GM12872 (cell line): ENCODE measurements at regions not wholly inside any gene's neighbourhood (a gene's known extent, or its start where the extent isn't known, plus 50 kb on each side); places are given as distances from the start of the nearest gene placed in this dataset.

ENCODE experiments used
- TF ChIP-seq, protein P1 (sequence below): IDR thresholded peaks from 3 replicates; pipeline ENCODE4 v1.5.1; 2011; ENCODE audit warnings: low read depth, mild to moderate bottlenecking, low read length, moderate library complexity; ENCODE audit not compliant: insufficient read depth

DNA sequence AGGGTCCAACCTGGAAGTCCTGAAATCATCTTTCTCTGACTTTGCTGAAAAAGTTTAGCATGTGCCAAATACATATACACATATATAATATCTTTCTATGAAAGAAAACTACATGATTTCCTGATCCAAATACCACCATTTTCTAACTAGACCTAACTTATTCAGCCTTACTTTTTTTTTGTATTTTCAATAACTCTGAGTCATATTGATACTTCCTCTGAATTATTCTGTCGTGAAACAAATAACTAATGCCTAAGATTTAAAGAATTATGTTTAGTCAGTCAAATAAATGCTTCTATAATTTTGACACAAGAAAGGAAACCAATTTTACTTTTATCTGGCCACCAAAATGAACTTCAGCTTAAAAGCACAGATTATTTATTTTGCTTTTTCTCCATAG is 760.2 kb upstream of the GBE1 start:
- TF ChIP-seq, protein P1, sequence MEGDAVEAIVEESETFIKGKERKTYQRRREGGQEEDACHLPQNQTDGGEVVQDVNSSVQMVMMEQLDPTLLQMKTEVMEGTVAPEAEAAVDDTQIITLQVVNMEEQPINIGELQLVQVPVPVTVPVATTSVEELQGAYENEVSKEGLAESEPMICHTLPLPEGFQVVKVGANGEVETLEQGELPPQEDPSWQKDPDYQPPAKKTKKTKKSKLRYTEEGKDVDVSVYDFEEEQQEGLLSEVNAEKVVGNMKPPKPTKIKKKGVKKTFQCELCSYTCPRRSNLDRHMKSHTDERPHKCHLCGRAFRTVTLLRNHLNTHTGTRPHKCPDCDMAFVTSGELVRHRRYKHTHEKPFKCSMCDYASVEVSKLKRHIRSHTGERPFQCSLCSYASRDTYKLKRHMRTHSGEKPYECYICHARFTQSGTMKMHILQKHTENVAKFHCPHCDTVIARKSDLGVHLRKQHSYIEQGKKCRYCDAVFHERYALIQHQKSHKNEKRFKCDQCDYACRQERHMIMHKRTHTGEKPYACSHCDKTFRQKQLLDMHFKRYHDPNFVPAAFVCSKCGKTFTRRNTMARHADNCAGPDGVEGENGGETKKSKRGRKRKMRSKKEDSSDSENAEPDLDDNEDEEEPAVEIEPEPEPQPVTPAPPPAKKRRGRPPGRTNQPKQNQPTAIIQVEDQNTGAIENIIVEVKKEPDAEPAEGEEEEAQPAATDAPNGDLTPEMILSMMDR = no peak

DNA sequence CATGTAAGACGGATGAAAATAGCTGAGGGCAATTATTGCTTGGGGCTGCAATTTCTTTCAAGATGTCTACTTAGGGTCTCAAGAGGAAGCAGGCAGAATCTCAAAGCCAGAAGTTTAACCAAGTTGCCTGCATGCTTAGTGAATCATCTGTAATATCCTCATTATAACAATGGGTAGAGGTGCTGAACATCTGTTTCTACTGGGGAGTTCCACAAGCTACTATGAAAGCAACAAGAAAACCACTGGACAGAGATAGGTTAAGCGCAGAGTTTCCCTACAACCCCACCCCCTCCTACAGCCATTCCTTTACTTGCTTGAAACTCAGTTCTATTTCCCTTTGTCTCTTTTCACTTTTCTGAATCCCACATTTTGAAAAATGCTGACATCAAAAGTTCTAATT is 759.4 kb upstream of the GBE1 start:
- TF ChIP-seq, protein P1 = no peak

DNA sequence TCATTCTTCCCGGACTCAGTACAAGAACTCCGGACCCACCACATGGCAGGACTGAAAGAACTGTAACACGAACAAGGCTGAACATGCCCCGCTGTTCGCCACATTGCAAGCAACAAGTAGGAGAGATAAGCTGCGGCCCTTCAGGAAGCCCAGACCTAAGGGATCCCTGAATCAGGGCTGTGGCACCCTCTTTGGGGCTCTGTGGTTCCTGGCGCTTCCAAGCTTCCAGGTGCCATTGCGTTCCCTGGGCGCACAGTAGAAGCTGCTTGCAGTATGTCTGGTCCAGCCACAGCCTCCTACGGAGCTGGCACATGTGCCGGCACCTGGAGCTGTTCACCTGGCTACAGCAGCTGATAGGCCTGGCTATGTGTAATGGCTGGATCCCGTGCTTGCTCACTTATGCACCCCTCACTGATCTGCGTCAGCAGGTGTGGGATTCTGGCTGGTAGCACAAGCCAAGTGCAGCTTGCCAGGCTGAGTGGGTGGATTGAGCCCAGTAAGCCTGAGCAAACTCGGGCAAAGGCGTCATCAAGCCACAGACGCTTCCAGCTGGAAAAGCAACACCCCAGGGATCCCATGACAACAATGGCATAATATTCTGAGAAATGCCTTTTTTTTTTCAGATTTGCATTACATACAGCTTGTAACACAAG is 748.6 kb upstream of the GBE1 start:
- TF ChIP-seq, protein P1 = no peak

DNA sequence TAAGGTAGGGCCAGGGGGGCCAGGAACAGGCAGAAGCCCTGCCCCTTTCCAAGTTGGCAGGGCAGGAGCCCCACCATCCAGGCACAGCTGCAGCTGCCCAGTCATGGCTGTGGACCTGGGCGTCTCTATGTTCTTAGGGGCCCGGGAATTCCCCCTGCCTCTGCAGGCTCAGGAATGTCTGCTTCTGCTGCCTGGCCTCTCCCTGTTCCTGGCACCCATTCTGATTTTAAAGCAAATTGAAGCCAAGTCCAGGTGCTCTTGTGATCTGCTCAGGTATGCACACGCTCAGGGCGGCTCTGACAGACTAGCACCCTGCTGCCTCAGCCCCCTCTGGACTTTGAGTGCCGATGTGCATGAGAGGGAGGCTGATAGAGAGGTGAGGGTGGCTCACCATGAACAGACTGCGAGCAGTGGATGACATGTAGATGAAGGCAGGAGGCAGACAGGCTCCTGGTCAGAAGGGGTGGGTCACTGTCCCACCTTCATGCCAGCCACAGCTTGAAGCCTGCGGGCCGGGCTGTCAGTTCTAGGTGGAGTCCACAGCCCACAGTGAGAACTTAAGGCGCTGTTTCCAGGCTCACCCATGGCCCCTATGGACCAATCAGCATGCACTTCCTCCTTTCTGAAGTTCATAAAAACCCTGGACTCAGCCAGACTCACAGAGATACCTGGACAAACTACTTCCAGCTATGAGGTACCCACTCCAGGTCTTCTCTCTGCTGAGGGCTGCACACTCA is 747.8 kb upstream of the GBE1 start:
- TF ChIP-seq, protein P1 = no peak

DNA sequence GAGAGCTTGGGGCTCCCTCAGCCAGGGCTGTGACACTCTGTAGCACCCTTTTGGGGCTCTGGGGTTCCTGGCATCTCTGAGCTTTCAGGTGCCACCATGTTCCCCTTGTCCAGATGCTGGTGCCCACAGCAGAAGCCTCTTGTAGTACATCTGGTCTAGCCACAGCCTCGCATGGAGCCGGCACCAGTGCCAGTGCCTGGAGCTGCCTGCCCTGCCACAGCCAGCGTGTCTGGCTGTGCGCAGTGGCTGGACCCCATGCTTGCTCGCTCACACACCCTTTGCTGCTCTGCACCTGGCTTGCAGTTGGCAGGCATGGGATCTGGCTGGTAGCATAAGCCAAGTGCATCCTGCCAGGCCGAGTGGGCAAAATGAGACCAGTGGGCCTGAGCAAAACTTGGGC is 744.8 kb upstream of the GBE1 start:
- TF ChIP-seq, protein P1 = no peak

DNA sequence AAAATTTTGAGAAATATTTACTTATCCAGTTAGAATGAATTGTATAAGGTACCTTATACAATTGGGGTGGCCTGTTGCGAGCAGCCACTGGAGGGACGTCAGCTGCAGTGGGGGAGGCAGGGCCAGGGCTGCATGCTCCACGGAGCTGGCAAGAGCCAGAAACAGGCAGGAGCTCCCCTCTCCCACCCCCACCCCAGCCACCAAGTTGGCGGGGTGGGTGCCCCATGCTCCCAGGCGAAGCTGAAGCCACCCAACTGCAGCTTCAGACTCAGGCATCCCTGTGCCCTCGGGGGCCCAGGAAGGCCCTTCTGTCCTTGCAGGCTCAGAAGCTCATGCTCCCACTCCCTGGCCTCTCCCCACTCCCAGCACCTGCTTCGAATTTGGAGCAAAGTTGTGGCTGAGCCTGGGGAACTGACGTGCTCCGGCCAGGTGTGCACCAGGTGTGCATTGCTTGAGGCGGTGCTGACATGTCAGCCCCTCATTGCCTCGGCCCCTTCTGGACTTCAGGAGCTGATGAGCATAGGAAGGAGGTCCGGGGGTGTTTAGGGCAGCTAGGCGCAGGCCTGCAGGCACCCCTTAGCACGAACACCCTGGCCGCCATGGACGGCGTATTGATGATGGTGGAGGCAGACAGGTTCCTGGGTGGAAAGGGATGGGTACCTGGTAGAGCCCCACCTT is 743.8 kb upstream of the GBE1 start:
- TF ChIP-seq, protein P1 = no peak

DNA sequence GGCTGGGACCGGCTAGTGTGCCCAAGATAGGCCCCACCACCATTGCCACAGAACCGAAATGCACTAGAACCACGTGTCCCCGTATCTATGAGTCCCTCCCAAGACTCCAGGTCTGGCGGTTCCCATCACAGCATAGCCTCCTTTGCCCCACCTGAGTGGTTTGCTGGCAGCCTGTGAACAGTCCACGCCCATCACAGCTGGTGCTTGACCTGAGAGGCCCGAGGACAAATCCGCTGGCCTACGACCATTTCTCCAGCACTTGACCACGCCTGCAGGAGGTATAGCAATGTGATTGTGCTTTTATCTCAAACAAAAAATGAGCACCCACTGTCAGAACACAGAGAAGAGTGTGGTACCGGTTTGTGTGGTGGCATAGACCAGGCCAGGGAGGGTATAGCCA is 736.7 kb upstream of the GBE1 start:
- TF ChIP-seq, protein P1 = no peak
